Amygdala (tissue), 56 donors: ENCODE measurements at regions not wholly inside any gene's neighbourhood (a gene's known extent, or its start where the extent isn't known, plus 50 kb on each side); places are given as distances from the start of the nearest gene placed in this dataset.

Experiments used
- DNase-seq, 56 donors: peaks; one replicate each; lab custom pipeline; 2025; lab: John Stamatoyannopoulos, UW

DNA sequence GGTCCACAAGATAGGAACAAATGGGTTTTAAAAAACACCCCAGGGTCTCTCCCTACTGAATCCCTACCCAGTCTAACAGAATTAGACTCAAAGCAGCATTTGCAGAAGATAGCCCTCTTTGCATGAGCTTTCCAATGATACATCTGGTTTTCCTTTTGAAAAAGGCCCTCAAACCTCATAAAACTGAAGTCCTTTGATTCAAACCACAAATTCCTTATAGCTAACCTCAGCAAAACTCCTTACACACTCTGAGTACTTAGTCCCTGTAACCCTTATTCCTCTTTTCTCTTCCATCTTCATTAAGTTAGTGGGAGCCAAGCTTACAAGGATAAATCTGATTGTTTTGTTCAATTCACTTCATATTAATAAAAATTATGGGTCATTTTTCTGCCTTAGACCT lies 90.5 kb upstream of the TNC start:
- DNase-seq = no peak

- no peak for DNase-seq
Measured at GRCh38 chr9:115209601-115210306, 91.8 kb upstream of the TNC start.

- DNase-seq = no peak
Measured at GRCh38 chr9:115210699-115211098, 92.7 kb upstream of the TNC start.

DNA sequence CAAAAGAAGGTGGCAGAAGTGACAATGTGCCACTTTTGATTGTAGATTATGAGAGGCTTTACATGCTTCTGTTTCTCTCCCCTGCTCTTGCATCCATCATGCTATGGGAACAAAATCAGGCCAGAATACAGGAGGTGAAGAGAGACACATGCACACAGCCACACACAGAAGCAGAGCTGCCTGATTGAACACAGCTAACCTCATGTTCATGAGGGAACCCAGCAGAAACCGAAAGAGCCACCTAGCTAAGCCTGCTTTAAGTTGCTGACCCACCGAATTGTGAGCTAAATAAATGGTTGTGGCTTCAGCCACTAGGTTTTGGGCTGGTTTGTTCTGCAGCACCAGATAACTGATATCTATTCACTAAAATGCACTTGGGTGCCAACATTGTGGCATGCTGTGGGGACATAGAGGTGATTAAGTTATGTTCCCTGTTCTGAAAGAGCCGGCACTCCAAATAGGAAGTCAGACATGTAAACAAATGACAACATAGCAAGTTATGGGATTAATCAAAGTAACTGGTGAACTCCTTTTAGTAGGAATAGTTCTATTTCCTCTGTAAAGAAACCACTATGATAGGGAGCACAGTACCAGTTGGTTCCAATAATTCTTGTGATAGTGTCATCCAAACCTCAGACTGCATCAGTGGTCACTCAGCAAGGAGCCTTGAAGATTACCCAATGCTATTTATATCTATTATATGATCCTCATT lies 93.6 kb upstream of the TNC start:
- DNase-seq = no peak

DNA sequence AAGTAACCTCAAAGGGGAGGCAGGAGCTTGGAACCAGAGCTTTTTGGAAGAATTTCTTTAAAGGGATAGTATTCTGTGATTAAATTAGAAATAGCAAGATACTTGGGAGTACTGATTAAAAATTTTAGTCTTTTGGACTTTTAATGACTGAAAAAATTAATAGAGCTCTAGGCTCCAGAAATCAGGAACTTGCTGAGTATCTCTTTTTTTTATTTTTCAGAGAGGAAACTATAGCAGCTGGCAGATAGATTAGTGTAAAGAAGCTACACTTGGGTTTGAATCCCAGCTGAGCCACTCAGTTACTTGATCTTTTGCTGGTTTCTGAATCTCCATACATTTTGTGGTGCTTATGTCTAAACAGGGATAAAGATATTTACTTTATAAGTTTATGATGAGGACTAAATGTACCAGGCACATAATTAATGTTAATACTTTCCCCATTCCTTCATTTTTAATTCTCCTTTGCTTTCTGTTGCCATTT lies 94.2 kb upstream of the TNC start:
- DNase-seq = no peak

DNA sequence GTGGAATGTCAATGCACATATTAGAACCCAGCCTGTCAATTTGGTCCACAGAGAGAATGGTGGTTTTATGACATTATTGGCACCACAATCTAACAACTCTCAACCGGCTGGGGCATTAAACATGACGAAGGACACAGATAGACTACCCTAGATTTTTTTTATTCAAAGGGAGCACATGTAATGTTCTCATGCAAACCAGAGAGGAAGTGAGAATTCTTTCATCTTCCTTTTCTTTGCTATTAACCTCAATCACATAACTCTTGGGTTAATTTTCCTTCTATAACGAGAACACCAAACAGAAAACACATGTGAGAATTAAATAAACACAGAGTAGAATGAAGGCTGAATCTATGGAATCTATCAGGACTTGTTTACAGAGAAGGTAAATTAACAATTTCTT lies 94.9 kb upstream of the TNC start:
- DNase-seq = no peak

- DNase-seq = no peak
Measured at GRCh38 chr9:115213818-115214334, 95.9 kb upstream of the TNC start.

DNA sequence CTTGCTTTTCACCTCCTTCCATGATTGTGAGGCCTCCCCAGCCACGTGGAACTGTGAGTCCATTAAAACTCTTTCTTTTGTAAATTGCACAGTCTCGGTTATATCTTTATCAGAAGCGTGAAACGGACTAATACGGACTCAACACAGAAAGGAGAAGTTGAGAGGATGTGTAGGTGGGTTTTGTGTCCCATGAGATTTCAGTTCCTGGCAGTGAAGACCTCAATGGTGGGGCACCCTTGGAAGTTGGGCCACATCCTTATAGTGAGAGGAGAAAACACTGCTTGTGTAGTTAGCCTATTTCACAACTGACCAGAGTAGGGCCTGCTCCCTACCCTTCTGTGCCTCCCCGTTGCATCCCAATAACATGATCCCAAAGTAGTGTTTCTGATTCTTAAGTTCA lies 98.9 kb upstream of the TNC start:
- DNase-seq = no peak

- peak in 6 of 56 donors; percentile 6 to 42 (median 13) for DNase-seq
Measured at GRCh38 chr9:115220319-115221005, 102.5 kb upstream of the TNC start.

DNA sequence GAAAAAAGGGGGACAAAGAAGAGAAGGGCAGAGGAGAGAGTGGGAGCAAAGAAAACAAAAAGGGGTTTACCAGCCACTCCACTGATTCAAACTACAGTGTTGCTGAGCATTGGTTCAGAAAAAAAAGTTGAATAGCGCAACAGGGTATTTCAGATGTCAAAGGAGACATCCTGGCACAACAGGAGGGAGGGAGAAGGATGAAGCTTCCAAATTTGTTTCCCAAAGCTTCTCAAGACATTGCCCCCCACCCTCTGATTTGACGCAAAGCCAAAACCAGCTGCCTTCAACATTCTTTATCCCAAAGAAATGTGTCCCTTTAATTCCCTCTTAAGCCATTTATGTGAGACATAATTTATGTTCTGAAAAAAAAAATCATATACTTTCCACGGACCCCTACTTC lies 105.5 kb upstream of the TNC start:
- no peak for DNase-seq

- peak in 40 of 56 donors; percentile 3 to 65 (median 23) for DNase-seq
Measured at GRCh38 chr9:115225459-115226116, 107.6 kb upstream of the TNC start.

GRCh38 chr9:115226152-115226551 lies 108.2 kb upstream of the TNC start:
- no peak for DNase-seq

DNA sequence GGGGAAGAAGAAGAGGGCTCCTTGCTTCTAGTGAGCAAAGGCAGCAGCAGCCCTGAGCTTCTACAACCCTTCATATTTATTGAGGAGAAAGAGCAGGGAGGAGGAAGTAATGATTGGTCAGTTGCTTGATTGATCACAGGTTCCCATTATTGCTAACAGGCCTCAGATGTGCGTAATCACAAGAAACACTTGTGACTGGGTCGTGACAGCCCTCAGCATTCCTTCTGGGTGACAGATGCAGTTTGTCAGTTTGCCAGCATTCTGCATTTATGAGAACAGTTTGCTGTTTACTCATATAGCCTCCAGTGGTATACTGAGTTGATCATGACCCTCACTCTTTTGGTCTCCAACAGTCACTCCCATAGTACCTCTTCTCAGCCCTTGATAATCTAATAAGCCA lies 111.5 kb upstream of the TNC start:
- DNase-seq = no peak

- no peak for DNase-seq
Measured at GRCh38 chr9:115230924-115231515, 113.1 kb upstream of the TNC start.

GRCh38 chr9:115232181-115232774 lies 114.3 kb upstream of the TNC start:
- DNase-seq = no peak

DNA sequence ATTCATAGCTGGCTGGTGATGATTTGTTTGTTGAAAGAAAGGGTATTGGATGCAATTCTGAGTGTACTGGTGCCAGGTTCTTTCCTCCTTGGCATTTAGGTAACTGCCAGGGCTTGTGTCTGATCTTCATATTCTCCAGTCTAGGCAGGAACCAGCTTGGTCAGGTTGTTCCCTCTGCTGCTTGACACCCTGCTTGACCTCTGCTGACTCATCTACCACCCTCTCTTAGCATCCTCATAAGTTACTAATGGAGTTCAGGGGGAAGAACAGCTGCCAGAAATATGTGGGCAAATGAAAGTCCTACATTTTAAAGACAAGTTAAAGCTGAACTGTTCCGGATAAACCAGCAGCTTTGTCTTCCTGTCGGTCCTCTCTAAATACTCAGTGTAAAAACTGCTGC lies 116.1 kb upstream of the TNC start:
- DNase-seq = no peak

DNA sequence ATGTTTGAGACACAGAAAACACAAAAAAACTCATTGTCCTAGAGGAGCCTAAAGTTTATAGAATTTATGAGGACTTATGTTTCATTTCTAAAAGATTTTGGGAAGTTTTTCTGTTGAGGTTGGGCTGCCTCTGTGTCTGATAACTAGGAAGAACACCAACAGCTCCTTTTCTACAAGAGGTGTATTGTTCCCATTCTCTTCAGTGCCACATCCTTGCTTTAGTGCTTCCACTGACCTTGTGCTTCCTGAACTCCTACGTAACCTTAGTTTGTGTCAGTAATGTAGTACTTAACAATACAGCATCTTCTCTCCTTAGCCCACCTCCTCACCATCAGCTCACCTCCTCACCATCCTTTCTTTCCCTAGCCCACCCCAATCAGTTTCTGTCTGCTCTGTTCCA lies 117.3 kb upstream of the TNC start:
- DNase-seq = no peak

DNA sequence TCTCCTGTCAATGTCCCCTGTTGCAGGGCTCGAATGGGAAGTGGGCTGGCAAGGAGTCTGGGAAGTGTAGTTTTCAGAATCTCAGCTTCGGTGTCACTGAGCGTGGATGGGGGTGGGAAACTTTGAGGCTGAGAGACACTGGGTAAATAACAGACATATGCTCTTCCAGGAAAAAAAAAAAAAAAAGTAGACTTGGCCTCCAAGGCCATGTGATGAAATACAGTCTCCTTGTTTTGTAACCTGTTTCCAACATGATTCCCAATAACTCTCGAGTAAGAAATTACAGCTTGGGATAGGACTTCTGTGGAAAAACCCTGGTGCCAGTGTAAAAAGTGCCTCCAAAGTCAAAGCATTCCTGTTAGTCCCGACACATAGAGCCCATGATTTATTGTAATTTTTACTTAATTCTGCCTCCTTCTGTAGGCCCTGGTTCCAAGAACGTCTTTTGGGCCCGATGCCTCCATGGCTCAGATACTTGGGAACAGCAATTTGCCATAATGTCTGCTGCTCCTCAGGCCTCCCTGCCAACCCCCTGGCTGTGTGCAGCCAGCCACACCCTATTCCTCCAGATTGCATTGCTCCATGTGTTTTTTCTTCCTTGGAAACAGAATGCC lies 119.5 kb upstream of the TNC start:
- DNase-seq = no peak

DNA sequence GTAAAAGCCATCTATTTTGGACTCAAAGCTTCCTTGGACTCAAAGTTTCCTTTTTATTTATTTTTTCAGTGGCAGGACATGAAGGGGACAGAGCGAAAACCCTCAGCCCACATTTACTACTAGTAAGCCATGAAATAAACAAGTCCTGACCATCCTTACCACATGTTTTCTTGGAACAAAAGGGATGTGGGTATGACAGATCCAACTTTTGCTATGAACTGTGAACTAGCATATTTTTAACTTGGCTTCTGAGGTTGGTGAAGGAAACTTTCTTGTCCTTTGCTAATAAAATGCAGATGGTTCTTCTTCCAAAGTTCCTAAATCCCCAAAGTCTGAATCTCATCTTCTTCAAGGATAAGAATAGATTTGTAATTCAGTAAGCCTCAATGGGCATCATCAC lies 122.7 kb upstream of the TNC start:
- DNase-seq = no peak

DNA sequence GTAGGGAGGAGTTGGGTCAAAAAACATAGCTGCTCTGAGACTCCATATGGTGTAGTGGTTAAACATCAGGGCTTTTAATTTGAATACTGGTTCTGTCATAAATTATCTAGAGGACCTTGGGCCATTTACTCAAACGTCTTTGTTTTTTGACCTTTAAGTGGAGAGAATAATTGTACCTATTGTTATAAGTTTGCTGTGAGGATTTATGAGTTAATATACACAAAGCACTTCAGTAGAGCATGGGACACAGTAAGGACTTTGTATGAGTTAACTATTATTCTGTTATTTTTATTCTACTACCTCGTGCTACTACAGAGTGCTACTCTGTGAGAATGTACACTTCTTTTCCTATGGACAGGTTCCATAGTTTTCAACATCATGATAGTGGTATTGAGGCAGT lies 123.7 kb upstream of the TNC start:
- no peak for DNase-seq
